Esophagus muscularis mucosa (tissue), 4 donors: ENCODE measurements at regions not wholly inside any gene's neighbourhood (a gene's known extent, or its start where the extent isn't known, plus 50 kb on each side); places are given as distances from the start of the nearest gene placed in this dataset.

Source experiments
- DNase-seq: peaks from one replicate; pipeline ENCODE4 v3.0.0-alpha.2; 2017; ENCODE audit errors: extremely low spot score
- H3K27ac ChIP-seq, 4 donors: fragments of 200-600 bp; sonication (generic); replicated peaks in 1 of 4; 1 replicate in 3 of 4; 2 replicates in 1 of 4; pipeline ENCODE4 v1.5.1; 2016 to 2019; ENCODE audit warnings: mild to moderate bottlenecking in 1 of 4
- H3K27me3 ChIP-seq, 4 donors: fragments of 200-600 bp; sonication (generic); one replicate each; pipeline versions ENCODE4 v1.5.1 to v1.6.0; 2016 to 2019
- H3K36me3 ChIP-seq, 4 donors: fragments of 200-600 bp; sonication (generic); one replicate each; pipeline ENCODE4 v1.5.1; 2016 to 2019
- H3K4me1 ChIP-seq, 4 donors: fragments of 200-600 bp; sonication (generic); one replicate each; pipeline ENCODE4 v1.5.1; 2016 to 2019
- H3K4me3 ChIP-seq, 4 donors: fragments of 200-600 bp; sonication (generic); 1 replicate in 2 of 4; 2 replicates in 2 of 4; pipeline ENCODE4 v1.5.1; 2016 to 2019; ENCODE audit warnings: mild to moderate bottlenecking in 4 of 4, moderate library complexity in 1 of 4
- H3K9me3 ChIP-seq, 4 donors: fragments of 200-600 bp; sonication (generic); 1 replicate in 3 of 4; 2 replicates in 1 of 4; pipeline ENCODE4 v1.5.1; 2016 to 2019
- CTCF ChIP-seq, 3 experiments: fragments of 200-600 bp in 2 of 3; fragments of 450-650 bp in 1 of 3; sonication (generic) in 2 of 3; IDR thresholded peaks; one replicate each; pipeline ENCODE4 v1.5.1; 2017 to 2019; ENCODE audit warnings: antibody characterized with exemption in 3 of 3, mild to moderate bottlenecking in 2 of 3, moderate library complexity in 1 of 3
- EP300 ChIP-seq: sonication (generic); formaldehyde crosslinking; IDR thresholded peaks from one replicate; pipeline ENCODE4 v1.6.1; 2017; ENCODE audit warnings: antibody characterized with exemption
- POLR2A ChIP-seq: fragments of 450-650 bp; IDR thresholded peaks from one replicate; pipeline ENCODE4 v1.6.1; 2017; ENCODE audit warnings: antibody characterized with exemption, moderate library complexity, mild to moderate bottlenecking, low read depth
- POLR2AphosphoS5 ChIP-seq, 2 donors: sonication (generic); formaldehyde crosslinking; IDR thresholded peaks; one replicate each; pipeline ENCODE4 v1.6.1; 2017; ENCODE audit warnings: antibody characterized with exemption in 2 of 2
- WGBS: methylation state at CpG from one replicate; pipeline ENCODE4 v1.1.5; 2018; 5-methylcytosine and 5-hydroxymethylcytosine counted together
- intact Hi-C: fragments of 100-400 bp; cut with DNase I; formaldehyde crosslinking; loops from one replicate; pipeline ENCODE4 v1.15.1; 2023

DNA sequence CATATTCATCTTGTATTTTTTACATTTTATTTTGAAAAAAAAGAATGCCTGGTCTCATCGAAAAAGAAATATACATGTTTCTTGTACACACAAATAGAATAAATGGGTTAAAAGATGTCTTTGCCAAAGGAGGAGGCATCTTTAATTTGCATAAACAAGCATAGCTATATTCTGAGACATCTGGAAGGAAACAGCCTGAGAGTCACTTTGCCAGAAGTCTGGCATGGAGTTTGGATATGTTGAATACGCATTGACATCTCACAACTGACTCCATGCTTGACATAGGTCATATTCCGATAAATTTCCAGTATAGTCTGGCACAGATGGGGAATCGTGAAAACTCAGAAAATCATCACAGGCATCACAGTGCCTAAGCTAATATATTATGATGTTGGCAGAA, 1317.5 kb upstream of the CELF4 start:
- intact Hi-C loops: no loop called here
- Histone ChIP-seq H3K27ac (no peak overlapping the region), H3K9me3 (no peaks in the 10 kb centered on the region), H3K4me3 (no peak overlapping the region), H3K36me3 (no peaks in the 10 kb centered on the region), H3K4me1 (no peaks in the 10 kb centered on the region), H3K27me3 (no peaks in the 10 kb centered on the region)
- 85% methylated on average over 4 of the region's 4 CpGs for WGBS
- no peak for DNase-seq
- no peak for TF ChIP-seq CTCF (IDR thresholded peaks at IDR 0.05)
- TF ChIP-seq POLR2AphosphoS5 (IDR thresholded peaks at IDR 0.05): no peak
- TF ChIP-seq EP300: no peak
- no peak for TF ChIP-seq POLR2A

DNA sequence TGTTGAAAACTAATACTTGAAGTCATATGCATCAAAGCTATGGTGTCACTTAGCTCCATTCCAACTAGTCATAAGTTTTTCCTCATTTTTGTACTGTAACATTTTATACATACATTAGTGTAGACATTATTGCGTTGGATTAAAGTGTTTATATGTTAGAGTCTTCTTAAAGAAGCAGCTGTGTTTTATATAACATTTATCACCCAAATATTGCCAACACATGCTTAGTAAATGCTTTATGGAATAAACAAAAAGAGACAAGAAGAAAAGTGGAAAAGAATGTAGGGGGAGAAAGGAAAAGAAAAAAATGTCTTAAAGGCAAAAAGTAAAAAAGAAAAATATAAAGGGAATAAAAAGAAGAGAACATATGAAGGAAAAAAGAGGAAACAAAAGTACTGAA, 1314.3 kb upstream of the CELF4 start:
- Histone ChIP-seq H3K4me3 (no peak overlapping the region), H3K9me3 (no peaks in the 10 kb centered on the region), H3K27ac (no peak overlapping the region), H3K36me3 (no peaks in the 10 kb centered on the region), H3K27me3 (no peaks in the 10 kb centered on the region), H3K4me1 (no peaks in the 10 kb centered on the region)
- DNase-seq: no peak
- intact Hi-C loops: no loop called here
- TF ChIP-seq EP300 (no peak), POLR2AphosphoS5 (IDR thresholded peaks at IDR 0.05) (no peak), POLR2A (no peak), CTCF (IDR thresholded peaks at IDR 0.05) (no peak)
- 52% methylated on average over 1 of the region's 1 CpG for WGBS

DNA sequence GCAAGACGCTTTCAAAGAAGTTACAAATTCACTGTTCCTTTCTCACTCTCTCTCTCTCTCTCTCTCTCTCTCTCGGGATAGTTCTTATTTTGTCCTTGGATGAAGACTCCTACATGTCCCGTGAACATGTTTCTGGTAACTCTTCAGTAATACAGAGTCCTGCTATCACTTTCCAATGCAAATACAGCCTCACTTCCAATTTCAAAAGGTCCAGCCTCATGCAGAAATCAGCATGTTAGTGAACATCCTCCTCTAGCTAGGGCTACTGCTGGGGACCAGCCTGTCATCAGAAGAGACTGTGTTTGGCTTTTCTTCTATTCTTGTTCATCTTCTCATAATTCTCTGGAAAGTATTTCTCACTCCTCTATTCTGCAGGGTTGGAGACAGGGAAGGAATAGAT, 1306.7 kb upstream of the CELF4 start:
- 67% methylated on average over 3 of the region's 3 CpGs for WGBS
- intact Hi-C loops: no loop called here
- Histone ChIP-seq H3K9me3 (no peaks in the 10 kb centered on the region), H3K27ac (no peak overlapping the region), H3K4me1 (no peaks in the 10 kb centered on the region), H3K4me3 (no peak overlapping the region), H3K36me3 (no peaks in the 10 kb centered on the region), H3K27me3 (no peaks in the 10 kb centered on the region)
- TF ChIP-seq POLR2AphosphoS5 (IDR thresholded peaks at IDR 0.05) (no peak), EP300 (no peak)
- DNase-seq: no peak

- Histone ChIP-seq H3K27ac (no peak overlapping the region), H3K4me1 (no peaks in the 10 kb centered on the region), H3K27me3 (no peaks in the 10 kb centered on the region), H3K4me3 (no peak overlapping the region), H3K9me3 (no peaks in the 10 kb centered on the region), H3K36me3 (no peaks in the 10 kb centered on the region)
- DNase-seq: no peak
- no peak for TF ChIP-seq POLR2AphosphoS5 (IDR thresholded peaks at IDR 0.05)
- TF ChIP-seq CTCF (IDR thresholded peaks at IDR 0.05): no peak
- TF ChIP-seq POLR2A: no peak
- TF ChIP-seq EP300: no peak
- intact Hi-C loops: no loop called here
- WGBS: 91% methylated on average over 2 of the region's 2 CpGs
These were observed 1303.2 kb upstream of the CELF4 start for GRCh38 chr18:38868757-38869156.

DNA sequence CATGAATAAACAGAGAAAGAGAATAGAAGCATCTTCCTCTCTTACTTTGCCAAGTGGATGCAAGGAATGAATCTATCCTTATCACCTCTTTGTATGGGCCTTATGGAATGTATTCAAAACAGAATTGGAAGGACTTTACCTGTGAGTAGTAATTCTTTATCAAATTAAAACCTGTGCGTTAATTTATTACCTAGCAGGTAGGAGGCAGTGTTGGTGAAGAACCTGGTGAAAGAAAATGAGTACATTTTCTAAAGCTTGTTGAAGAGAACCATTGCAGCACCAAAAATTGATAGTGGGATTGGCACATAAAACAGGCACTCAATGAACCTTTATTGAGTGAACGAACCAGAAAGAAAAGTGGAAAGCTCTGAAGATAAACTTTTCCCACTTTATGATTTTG, 1302.1 kb upstream of the CELF4 start:
- H3K27me3 ChIP-seq: no peaks in the 10 kb centered on the region
- DNase-seq: no peak
- intact Hi-C loops: no loop called here
- TF ChIP-seq POLR2A: no peak
- no peak for TF ChIP-seq POLR2AphosphoS5 (IDR thresholded peaks at IDR 0.05)
- no peaks in the 10 kb centered on the region for H3K9me3 ChIP-seq
- no peaks in the 10 kb centered on the region for H3K4me1 ChIP-seq
- H3K4me3 ChIP-seq: no peak overlapping the region
- H3K27ac ChIP-seq: no peak overlapping the region
- 92% methylated on average over 2 of the region's 2 CpGs for WGBS
- H3K36me3 ChIP-seq: no peaks in the 10 kb centered on the region

GRCh38 chr18:38851526-38851925, 1285.9 kb upstream of the CELF4 start:
- H3K4me3 ChIP-seq: no peak overlapping the region
- intact Hi-C loops: no loop called here
- H3K27me3 ChIP-seq: no peaks in the 10 kb centered on the region
- DNase-seq: no peak
- H3K27ac ChIP-seq: no peak overlapping the region
- H3K9me3 ChIP-seq: peaks cover 0 to 4% (median 0%) of the 10 kb centered on the region in 4 donors
- H3K36me3 ChIP-seq: no peaks in the 10 kb centered on the region
- no peaks in the 10 kb centered on the region for H3K4me1 ChIP-seq
- TF ChIP-seq POLR2A (no peak), CTCF (IDR thresholded peaks at IDR 0.05) (no peak), EP300 (no peak), POLR2AphosphoS5 (IDR thresholded peaks at IDR 0.05) (no peak)
